ENCODE measurements at regions not wholly inside any gene's neighbourhood (a gene's known extent, or its start where the extent isn't known, plus 50 kb on each side); places are given as distances from the start of the nearest gene placed in this dataset.

DNA sequence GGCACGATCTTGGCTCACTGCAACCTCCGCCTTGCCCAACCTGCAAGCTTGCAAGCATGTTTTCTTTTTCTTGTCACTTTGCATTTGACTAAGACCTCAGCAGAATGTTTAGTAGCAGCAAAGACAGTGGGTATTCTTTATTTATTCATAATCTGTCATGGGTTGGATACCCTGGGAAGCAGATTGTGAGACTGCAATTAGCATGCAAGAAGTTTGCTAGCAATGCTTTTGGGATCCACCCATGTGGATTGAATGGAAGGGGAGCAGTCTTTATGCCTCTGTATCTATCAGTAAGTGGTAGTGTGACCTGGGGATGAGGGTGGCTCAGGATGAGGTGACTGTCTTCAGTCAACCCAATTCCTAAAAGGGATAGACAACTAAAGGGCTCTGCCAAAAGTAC, 166.7 kb downstream of the RAP2B start:
- no peak overlapping the region for H3K9ac ChIP-seq (ENCODE audit: low read length)
- H3K4me1 ChIP-seq (ENCODE audit: low read length): 0 out of 2 replicates have a peak, but pooled peaks cover 3% of the 10 kb centered on the region
- H3K79me2 ChIP-seq (ENCODE audit: low read length): no peaks in the 10 kb centered on the region
- TF ChIP-seq EZH2phosphoT487 (IDR thresholded peaks at IDR 0.05; ENCODE audit: low read depth) (no peak), CTCF (IDR thresholded peaks at IDR 0.05; ENCODE audit: low read depth, low read length) (no peak)
- H3K9me3 ChIP-seq (ENCODE audit: insufficient read depth, low read length): no peaks in the 10 kb centered on the region
- H3K36me3 ChIP-seq (replicated peaks; ENCODE audit: low read depth, low read length): no peaks in the 10 kb centered on the region
- no peak overlapping the region for H2AFZ ChIP-seq (ENCODE audit: low read depth, low read length)
- H3K4me2 ChIP-seq (ENCODE audit: low read length): no peak overlapping the region
- H3K27me3 ChIP-seq (ENCODE audit: low read depth, low read length): no peaks in the 10 kb centered on the region
- H3K4me3 ChIP-seq (ENCODE audit: low read length): no peak overlapping the region
- no peaks in the 10 kb centered on the region for H4K20me1 ChIP-seq (ENCODE audit: insufficient read depth, low read length)
- no peak overlapping the region for H3K27ac ChIP-seq (ENCODE audit: low read length)

DNA sequence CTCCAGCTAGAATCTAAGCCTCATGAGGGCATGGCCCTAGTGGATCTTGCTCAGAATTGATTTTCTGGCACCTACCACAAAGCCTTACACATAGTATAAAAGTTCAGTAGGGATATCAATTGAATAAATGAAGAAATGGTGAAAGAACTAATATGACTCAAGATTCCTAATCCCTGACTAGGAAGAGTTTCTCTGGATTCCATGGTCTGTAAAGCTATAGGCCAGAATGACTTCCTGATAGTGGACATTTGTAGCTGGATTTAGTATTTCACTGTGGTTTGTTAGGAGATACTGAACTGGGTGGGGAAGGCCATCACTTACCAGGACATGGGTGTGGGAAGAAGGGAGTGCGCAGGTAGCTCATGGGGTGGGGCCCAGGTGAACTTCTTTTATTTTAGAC, 168.9 kb downstream of the RAP2B start:
- Histone ChIP-seq H3K27ac (ENCODE audit: low read length) (no peak overlapping the region), H2AFZ (ENCODE audit: low read depth, low read length) (no peak overlapping the region), H3K36me3 (replicated peaks; ENCODE audit: low read depth, low read length) (no peaks in the 10 kb centered on the region), H3K9me3 (ENCODE audit: insufficient read depth, low read length) (no peaks in the 10 kb centered on the region), H3K4me1 (ENCODE audit: low read length) (0 out of 2 replicates have a peak, but pooled peaks cover 3% of the 10 kb centered on the region), H3K4me2 (ENCODE audit: low read length) (no peak overlapping the region), H3K4me3 (ENCODE audit: low read length) (no peak overlapping the region), H4K20me1 (ENCODE audit: insufficient read depth, low read length) (no peaks in the 10 kb centered on the region), H3K27me3 (ENCODE audit: low read depth, low read length) (no peaks in the 10 kb centered on the region), H3K9ac (ENCODE audit: low read length) (no peak overlapping the region), H3K79me2 (ENCODE audit: low read length) (no peaks in the 10 kb centered on the region)
- TF ChIP-seq EZH2phosphoT487 (IDR thresholded peaks at IDR 0.05; ENCODE audit: low read depth) (no peak), CTCF (IDR thresholded peaks at IDR 0.05; ENCODE audit: low read depth, low read length) (no peak)

GRCh38 chr3:153331676-153332075, 169.7 kb downstream of the RAP2B start:
- Histone ChIP-seq H2AFZ (ENCODE audit: low read depth, low read length) (no peak overlapping the region), H3K9me3 (ENCODE audit: insufficient read depth, low read length) (no peaks in the 10 kb centered on the region), H3K27me3 (ENCODE audit: low read depth, low read length) (no peaks in the 10 kb centered on the region), H3K36me3 (replicated peaks; ENCODE audit: low read depth, low read length) (no peaks in the 10 kb centered on the region), H3K27ac (ENCODE audit: low read length) (no peak overlapping the region), H3K4me2 (ENCODE audit: low read length) (no peak overlapping the region), H3K4me3 (ENCODE audit: low read length) (no peak overlapping the region), H3K79me2 (ENCODE audit: low read length) (no peaks in the 10 kb centered on the region), H3K4me1 (ENCODE audit: low read length) (0 out of 2 replicates have a peak, but pooled peaks cover 3% of the 10 kb centered on the region), H3K9ac (ENCODE audit: low read length) (no peak overlapping the region), H4K20me1 (ENCODE audit: insufficient read depth, low read length) (no peaks in the 10 kb centered on the region)
- no peak for TF ChIP-seq EZH2phosphoT487 (IDR thresholded peaks at IDR 0.05; ENCODE audit: low read depth)
- TF ChIP-seq CTCF (IDR thresholded peaks at IDR 0.05; ENCODE audit: low read depth, low read length): no peak

GRCh38 chr3:153334558-153334957, 172.5 kb downstream of the RAP2B start:
- no peaks in the 10 kb centered on the region for H3K27me3 ChIP-seq (ENCODE audit: low read depth, low read length)
- H3K4me1 ChIP-seq (ENCODE audit: low read length): 0 out of 2 replicates have a peak, but pooled peaks cover 3% of the 10 kb centered on the region
- no peak overlapping the region for H2AFZ ChIP-seq (ENCODE audit: low read depth, low read length)
- no peak overlapping the region for H3K4me3 ChIP-seq (ENCODE audit: low read length)
- H3K27ac ChIP-seq (ENCODE audit: low read length): no peak overlapping the region
- H3K4me2 ChIP-seq (ENCODE audit: low read length): no peak overlapping the region
- TF ChIP-seq CTCF (IDR thresholded peaks at IDR 0.05; ENCODE audit: low read depth, low read length) (no peak), EZH2phosphoT487 (IDR thresholded peaks at IDR 0.05; ENCODE audit: low read depth) (no peak)
- H3K79me2 ChIP-seq (ENCODE audit: low read length): no peaks in the 10 kb centered on the region
- no peaks in the 10 kb centered on the region for H4K20me1 ChIP-seq (ENCODE audit: insufficient read depth, low read length)
- no peak overlapping the region for H3K9ac ChIP-seq (ENCODE audit: low read length)
- no peaks in the 10 kb centered on the region for H3K36me3 ChIP-seq (replicated peaks; ENCODE audit: low read depth, low read length)
- H3K9me3 ChIP-seq (ENCODE audit: insufficient read depth, low read length): no peaks in the 10 kb centered on the region
